Endothelial cell (in vitro differentiated cells): ENCODE measurements at regions not wholly inside any gene's neighbourhood (a gene's known extent, or its start where the extent isn't known, plus 50 kb on each side); places are given as distances from the start of the nearest gene placed in this dataset.

Source experiments
- DNase-seq: peaks from one replicate; pipeline ENCODE4 v3.0.0; 2021; ENCODE audit warnings: low spot score
- H3K27ac Mint-ChIP-seq: one replicate; pipeline ENCODE4 v1.8.0; 2021; ENCODE audit warnings: mixed read lengths, inconsistent platforms; ENCODE audit not compliant: unreplicated experiment
- H3K27me3 Mint-ChIP-seq: one replicate; pipeline ENCODE4 v1.8.0; 2021; ENCODE audit warnings: mild to moderate bottlenecking, moderate library complexity, mixed read lengths, inconsistent platforms; ENCODE audit not compliant: unreplicated experiment
- H3K36me3 Mint-ChIP-seq: one replicate; pipeline ENCODE4 v1.8.0; 2021; ENCODE audit warnings: mild to moderate bottlenecking, low read depth, mixed read lengths, inconsistent platforms; ENCODE audit not compliant: unreplicated experiment
- H3K4me1 Mint-ChIP-seq: one replicate; pipeline ENCODE4 v1.8.0; 2021; ENCODE audit warnings: mild to moderate bottlenecking, mixed read lengths, inconsistent platforms; ENCODE audit not compliant: unreplicated experiment
- H3K4me3 Mint-ChIP-seq: one replicate; pipeline ENCODE4 v1.8.0; 2021; ENCODE audit warnings: mild to moderate bottlenecking, mixed read lengths, inconsistent platforms; ENCODE audit not compliant: unreplicated experiment
- H3K9me3 Mint-ChIP-seq: one replicate; pipeline ENCODE4 v1.8.0; 2021; ENCODE audit warnings: mixed read lengths, inconsistent platforms; ENCODE audit not compliant: unreplicated experiment
- CTCF ChIP-seq: fragments of 200-600 bp; sonication (generic); IDR thresholded peaks from one replicate; pipeline ENCODE4 v1.5.0; 2021; ENCODE audit warnings: antibody characterized with exemption; ENCODE audit not compliant: unreplicated experiment

DNA sequence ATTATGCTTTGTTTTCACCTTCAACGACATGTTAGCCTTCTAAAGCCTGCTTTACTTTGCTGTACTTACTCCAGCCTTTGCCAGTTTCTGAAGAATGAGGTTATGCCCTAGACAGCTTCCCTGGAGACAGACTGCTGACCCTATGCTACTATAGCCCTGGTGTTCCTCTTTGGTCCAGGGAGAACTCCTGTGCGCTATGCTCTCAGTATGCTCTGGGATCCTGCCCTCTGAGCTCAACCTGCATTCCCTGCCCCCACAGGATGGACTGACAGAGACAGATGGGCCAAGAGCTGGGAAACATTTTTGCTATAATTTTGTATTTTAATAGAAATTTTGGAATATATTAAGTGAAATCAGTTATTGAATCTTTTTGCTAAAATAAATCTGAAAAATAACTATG, 425.9 kb downstream of the TMA16 start:
- Mint-ChIP-seq H3K4me3 (no peak overlapping the region), H3K27ac (no peak overlapping the region), H3K27me3 (peaks cover 2% of the 10 kb centered on the region), H3K36me3 (no peaks in the 10 kb centered on the region), H3K9me3 (no peaks in the 10 kb centered on the region), H3K4me1 (peaks cover 2% of the 10 kb centered on the region)
- no peak for DNase-seq
- TF ChIP-seq CTCF = no peak

- H3K36me3 Mint-ChIP-seq = no peaks in the 10 kb centered on the region
- H3K9me3 Mint-ChIP-seq = no peaks in the 10 kb centered on the region
- H3K4me1 Mint-ChIP-seq = peaks cover 2% of the 10 kb centered on the region
Measured at GRCh38 chr4:163922302-163922701, 427.8 kb downstream of the TMA16 start.

GRCh38 chr4:163923092-163923491, 428.6 kb downstream of the TMA16 start:
- Mint-ChIP-seq H3K36me3 (no peaks in the 10 kb centered on the region), H3K4me1 (peaks cover 2% of the 10 kb centered on the region), H3K27ac (no peak overlapping the region)

More at GRCh38 chr4:163922302-163922701, 427.8 kb downstream of the TMA16 start:
- H3K27me3 Mint-ChIP-seq = peaks cover 2% of the 10 kb centered on the region
- DNase-seq = no peak
- TF ChIP-seq CTCF = no peak
- H3K27ac Mint-ChIP-seq = no peak overlapping the region
- H3K4me3 Mint-ChIP-seq = no peak overlapping the region

DNA sequence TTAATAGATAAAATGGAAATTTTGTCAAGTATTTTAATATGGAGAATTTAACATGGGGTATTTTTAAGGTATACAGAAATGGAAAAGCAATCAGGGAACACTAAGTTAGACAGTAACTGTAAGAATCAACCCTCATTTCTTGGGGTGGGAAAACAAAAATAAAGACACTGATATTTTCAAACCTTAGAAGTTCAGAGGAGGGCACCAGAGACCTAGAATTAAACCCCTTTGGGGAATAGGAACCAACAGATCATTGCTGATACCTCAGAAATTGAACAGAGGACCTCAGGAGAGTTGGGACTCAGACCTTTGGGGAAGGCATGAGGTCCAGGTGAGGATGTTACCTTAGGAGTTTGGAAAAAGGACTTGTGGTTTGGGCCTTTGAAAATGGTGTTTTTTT, 435.6 kb downstream of the TMA16 start:
- Mint-ChIP-seq H3K36me3 (no peaks in the 10 kb centered on the region), H3K27ac (no peak overlapping the region), H3K9me3 (no peaks in the 10 kb centered on the region), H3K4me1 (no peaks in the 10 kb centered on the region), H3K27me3 (no peaks in the 10 kb centered on the region), H3K4me3 (no peak overlapping the region)
- no peak for TF ChIP-seq CTCF
- no peak for DNase-seq

More at GRCh38 chr4:163923092-163923491, 428.6 kb downstream of the TMA16 start:
- no peaks in the 10 kb centered on the region for H3K9me3 Mint-ChIP-seq
- H3K27me3 Mint-ChIP-seq = peaks cover 2% of the 10 kb centered on the region
- no peak overlapping the region for H3K4me3 Mint-ChIP-seq
- DNase-seq = no peak
- no peak for TF ChIP-seq CTCF

DNA sequence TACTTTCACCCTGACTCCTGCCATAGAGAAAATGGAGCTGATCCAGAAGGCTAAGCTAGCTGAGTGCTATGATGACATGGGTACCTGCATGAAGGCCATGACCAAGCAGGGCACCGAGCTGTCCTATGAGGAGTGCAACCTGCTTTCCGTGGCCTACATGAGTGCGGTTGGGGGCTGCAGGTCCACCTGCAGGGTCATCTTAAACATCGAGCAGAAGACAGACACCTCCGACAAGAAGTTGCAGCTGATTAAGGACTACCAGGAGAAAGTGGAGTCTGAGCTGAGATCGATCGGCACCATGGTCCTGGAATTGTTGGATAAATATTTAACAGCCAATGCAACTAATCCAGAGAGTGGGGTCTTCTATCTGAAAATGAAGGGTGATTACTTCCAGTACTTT, 438.0 kb downstream of the TMA16 start:
- Mint-ChIP-seq H3K4me3 (no peak overlapping the region), H3K27me3 (no peaks in the 10 kb centered on the region), H3K9me3 (no peaks in the 10 kb centered on the region), H3K4me1 (no peaks in the 10 kb centered on the region), H3K27ac (no peak overlapping the region), H3K36me3 (no peaks in the 10 kb centered on the region)
- TF ChIP-seq CTCF = no peak
- DNase-seq = no peak
